HG02938 (cell line): ENCODE measurements at regions not wholly inside any gene's neighbourhood (a gene's known extent, or its start where the extent isn't known, plus 50 kb on each side); places are given as distances from the start of the nearest gene placed in this dataset.

Experiments used
- ATAC-seq: cut with Tn5 transposase; IDR thresholded peaks from one replicate; pipeline ENCODE4 v1.9.1; 2021; ENCODE audit warnings: mild to moderate bottlenecking, moderate library complexity; ENCODE audit not compliant: unreplicated experiment

DNA sequence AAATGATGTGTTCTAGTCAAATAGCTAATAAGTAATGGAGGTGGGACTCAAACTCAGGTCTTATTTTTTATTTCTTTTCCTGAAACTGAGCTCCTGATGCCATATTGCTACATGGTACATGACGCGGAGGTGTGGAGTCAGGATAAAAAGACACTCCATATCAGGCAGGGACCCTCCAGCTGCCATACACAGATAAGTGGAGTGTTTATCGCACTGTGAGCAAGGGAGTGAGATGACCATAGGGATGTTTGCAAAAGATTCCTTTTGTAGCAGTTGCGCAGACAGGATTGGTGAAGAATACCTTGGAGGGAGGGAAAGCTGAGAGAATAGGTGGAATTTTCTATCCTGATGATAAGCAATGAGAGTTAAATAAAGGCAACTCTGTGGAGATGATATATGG is 657.2 kb downstream of the RNF144A start:
- no peak for ATAC-seq

DNA sequence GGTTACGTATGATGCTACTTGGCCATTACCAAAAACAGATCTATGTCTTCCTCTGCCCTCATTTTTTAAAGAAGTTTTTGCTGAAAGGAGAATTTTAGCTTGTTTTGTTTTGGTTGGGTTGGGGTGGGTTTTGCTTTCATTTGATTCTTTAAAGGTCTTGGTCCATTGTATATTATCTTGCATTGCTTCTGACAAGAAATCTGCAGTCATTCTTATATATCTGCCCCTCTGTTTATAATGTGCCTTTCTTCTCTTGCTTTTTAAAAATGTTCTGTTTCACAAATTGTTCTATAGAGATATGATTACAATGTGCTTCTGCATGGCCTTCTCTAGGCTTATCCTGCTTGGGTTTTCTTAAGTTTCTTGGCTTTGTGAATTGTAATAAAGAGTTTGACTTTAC is 660.6 kb downstream of the RNF144A start:
- ATAC-seq, result no peak

DNA sequence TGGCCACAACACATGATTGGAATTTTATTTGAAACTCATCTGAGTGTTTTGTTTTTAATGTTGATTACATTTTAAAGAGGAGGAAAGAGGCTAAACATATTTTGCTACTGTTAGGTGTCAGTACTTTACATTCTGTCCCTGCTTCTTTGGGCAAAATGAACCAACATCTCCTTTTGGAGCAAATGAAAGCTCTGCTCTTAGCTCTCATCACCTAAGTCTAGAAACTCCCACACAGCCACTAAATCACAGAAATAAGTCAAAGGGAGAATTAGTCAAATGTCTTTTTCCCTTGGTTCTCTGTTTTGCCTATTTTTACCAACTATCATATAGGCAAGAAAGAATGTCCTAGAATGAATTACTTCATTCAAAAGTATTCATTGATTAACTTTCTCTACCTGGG is 666.8 kb downstream of the RNF144A start:
- ATAC-seq, result no peak

DNA sequence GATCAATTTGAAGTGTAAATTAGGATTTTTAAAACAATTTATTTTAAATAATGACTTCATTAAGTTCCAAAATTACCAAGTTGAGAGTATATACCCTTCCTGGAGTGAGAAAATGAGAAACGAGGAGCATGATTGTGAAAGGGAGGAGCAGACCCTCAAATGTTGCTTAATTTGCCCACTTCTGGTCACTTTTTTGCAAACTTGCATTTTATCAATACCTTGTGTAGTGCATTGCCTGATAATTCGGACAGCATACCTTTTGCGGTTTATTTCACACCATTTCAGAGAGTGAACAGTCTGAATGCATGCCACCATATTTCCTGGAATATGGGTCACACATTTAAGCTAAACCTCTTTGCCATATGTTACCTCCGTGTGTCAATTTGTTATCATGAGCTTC is 669.7 kb downstream of the RNF144A start:
- ATAC-seq, result no peak

DNA sequence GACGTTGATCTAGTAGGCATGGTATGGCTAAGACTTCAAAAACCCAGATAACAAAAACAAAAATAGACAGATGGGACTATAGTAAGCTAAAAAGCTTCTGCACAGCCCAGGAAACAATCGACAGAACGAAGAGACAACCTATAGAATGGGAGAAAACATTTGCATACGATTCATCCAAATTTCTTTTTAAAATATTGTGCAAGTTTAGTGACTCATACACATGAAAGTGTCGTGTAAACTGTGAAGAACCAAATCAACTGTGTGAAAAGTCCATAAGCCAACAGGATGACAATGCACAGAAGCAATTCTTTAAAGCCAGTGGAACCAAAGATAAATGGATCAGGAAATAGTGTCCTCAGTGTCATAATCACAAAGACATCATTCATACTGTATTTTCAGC is 671.1 kb downstream of the RNF144A start:
- ATAC-seq, result no peak

DNA sequence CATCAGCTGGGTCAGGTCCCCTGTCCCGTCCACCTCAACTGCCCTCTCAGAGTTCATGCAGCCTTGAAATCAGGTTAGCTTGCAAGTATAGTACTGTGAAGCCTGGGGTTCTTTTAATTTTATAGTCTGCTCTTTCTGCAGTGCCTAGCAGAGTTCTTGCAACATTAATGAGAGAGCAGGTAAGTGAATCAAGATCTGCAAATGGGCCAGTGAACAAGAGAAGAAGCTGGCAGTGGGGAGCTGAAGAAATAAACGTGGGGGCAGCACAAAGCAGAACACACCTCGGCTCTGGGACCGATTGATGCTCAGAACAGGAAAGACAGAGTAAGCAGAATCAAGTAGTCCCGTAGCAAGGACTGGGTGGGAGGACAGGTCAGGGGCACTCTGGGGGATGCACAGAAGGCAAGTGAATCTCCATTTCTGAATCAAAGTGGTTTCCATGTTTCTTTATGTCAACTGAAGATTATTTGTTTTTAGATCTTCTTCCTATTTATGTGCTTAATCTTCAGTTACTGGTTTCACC is 675.5 kb downstream of the RNF144A start:
- ATAC-seq, result no peak

DNA sequence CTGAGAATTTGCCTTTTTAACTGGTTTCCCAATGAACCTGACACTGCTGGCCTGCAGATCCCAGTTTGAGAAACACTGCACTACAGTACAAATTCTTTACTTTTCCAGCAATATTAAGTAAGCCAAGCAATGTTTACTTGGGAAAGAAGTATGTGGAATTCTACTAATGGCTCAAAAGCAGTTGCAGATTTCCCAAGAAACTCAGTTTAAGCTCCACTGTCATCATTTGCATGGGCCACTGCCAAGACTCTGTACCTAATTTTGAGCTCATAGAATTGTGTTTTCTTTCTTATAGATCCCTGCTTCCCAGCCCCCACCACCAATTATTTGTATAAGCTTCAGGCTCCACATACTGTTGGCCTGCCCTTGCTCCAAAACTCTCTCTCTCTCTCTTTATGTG is 676.1 kb downstream of the RNF144A start:
- ATAC-seq, result no peak

DNA sequence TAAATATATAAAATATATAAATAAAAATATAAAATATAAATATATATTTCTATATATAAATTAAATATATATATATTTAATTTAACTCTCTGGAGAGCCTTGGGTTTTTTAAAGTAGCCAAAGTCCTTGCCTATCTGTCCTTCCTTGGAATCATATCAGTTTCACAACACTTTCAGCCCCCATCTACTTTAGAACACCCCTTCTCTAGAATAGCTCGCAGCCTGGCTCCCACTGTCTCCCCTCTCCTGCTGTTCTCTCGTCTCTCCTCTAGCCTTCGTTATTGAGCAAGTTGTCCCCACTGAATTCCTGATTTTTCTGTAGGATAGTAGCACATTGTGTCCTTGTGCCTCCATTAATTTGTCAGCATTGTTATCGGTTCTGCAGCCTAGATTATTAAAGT is 677.0 kb downstream of the RNF144A start:
- ATAC-seq, result no peak

DNA sequence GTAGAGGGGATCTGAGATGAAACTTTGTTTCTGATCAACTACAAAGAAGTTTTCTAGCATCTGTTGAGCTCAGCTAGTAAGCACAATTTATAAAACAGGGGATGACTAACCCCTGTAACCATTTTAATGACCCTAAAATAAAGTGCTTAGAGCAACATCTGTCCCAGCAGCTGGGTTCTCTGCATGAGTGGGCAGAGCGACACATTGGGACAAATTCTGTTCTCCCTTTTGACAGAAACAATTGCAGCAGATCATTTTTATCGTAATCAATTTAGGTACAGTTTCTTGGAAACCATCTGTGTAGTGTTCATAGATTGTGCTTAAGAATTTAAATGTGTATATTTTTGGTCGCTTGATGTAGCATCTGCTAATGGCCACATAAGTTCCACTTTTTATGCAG is 678.0 kb downstream of the RNF144A start:
- no peak for ATAC-seq

DNA sequence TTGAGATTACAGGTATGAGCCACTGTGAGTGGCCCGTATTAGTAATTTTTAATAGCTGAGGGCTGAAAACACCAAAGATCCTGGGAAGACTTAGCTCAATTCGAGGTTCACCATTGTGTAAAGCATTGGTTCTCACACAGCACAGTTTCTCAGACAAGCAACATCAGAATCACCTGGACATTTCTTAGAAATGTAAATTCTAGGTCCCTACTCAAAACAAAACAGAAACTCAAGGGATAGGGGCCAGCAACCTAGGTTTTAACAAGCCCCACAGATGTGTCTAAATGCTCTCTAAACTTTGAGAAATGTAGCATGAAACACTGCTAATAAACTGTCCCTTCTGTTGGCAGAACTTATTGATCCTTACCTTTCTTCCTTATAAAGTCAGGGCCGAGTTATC is 681.2 kb downstream of the RNF144A start:
- no peak for ATAC-seq

DNA sequence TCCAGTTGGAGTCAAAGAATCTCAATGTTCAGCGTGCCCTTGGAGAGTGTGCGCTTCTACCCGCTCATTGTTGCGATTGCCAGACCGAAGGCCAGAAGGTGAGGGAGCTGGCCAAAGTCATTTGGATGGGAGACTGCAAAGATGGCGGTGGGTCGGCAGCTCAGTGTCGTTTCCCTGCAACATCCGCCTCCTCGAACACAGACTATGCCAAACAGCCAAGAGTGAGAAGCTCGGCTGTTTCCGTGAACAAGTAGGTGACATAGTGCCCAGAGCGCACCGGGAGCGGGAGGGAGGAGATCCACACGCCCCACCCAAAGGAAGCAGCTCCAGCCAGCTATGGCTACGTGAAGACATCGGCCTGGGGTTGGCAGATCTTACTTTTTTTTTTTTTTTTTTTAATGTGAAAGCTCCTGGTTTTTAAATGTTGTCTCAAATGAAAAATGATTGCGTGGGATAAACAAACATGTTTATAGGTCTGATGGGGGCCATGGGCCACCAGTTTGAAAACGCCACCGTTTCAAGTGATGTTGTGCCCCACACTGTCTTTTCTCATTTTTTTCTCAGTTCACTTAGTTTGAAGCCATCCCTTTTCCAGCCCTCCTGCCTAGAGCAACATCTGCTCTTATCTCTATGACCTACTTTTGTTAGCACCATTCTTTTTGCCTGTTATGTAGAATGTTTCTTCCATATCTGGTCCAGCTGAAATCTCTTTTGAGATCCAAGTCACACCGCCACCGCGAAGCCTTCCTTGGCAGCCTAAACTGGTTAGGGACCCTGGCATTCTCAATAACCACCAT is 682.4 kb downstream of the RNF144A start:
- ATAC-seq, result no peak

DNA sequence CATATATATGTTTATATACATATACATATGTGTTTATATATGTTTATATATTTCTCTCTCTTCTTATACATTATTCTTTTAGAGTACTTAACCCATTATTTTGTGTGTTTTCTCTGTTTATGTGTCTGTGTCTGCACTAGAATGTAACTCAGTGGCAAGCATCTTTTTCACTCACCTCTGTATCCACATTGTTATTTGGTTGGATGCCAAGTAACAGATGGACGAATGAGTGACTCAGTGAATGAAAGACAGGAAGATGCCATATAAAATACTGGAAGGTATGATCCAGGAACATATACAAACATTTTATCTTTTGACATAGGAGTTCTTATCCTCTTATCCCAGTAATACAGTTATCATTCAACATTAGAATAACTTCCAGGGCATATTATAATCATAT is 684.8 kb downstream of the RNF144A start:
- ATAC-seq, result no peak

DNA sequence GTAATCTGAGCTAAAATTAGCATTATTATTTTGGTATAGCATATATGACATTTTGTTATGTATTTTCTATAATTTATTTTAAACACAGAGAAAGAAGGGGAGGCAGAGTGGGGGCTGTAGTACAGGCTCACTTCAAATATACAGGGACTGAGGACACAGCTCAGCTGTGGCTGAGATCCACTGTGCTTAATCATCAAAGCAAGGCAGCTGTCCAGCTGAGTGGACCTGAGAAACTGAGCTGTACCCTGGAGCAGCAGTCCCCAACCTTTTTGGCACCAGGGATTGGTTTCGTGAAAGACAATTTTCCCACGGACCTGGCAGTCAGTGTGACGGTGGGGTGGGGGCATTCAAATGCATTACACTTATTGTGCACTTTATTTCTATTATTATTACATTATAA is 687.2 kb downstream of the RNF144A start:
- no peak for ATAC-seq

DNA sequence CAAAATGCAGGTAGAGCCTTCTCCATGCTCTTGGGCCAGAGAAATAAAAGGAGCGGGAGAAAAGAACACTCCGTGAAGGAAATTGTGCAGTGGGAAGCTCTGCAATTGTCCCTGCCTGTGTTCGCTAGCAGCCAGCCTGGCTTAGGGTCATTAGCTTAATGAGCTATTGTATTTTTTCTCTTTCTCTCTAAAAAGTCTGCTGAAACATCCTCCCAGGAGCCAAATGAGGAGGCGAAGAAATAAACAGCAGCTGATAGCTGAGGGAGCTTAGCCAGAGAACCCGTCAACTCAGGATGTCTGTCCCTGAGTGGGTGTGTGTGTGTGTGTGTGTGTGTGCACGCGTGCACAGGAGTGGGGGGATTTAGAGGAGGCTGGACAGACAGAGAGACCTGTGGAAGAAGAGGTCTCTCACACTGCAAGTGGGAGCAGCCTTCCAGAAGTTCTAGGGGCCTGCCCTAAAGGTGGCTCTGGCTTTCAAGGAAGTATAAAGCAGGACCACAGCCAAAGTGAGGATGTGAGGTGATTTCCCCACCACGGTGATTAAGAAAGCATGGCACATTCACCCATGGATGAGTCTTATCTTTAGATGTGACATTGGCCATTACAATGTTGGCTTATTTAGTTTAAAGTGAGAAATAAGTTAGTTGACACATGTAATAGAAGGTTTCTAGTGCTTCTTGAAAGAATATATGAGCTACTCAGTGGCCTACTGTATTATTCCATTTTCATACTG is 690.4 kb downstream of the RNF144A start:
- ATAC-seq, result no peak

DNA sequence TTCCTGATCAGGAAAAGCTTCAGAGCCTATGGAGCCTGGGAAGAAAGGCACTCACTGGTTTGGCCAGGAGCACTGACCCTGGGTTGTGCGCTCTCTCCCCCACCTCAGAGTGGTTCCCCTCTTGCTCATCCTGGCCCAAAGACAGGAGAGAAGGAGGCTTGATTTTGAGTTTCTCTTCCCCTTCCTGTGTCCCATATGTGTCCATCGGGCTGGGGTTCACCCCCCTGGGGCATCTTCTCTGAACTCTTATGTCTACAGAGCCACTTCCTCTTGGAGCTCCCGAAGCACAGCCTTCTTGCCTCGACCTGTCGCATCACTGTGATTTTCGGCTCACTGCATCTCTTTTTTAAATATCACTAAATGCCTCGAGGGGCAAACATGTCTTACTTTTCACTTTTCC is 692.3 kb downstream of the RNF144A start:
- ATAC-seq, result no peak

DNA sequence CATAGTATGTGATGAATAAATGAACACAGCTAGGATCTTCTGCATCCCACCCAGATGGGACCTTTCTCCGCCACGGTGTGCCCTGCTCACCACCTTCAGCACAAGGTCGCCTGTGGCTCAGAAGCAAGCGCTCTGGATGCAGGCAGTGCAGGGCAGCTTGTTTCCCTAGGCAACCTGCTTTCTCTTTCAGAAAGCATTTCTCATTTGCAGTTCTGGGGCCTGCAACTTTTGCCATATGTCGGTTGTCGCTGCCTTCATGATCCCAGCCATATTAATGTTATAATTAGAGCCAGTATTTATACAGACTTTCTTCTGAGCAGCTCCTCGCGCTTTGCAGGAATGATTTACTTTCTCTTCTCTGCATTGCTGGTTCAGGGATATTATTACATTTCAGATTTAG is 692.8 kb downstream of the RNF144A start:
- ATAC-seq, result no peak

DNA sequence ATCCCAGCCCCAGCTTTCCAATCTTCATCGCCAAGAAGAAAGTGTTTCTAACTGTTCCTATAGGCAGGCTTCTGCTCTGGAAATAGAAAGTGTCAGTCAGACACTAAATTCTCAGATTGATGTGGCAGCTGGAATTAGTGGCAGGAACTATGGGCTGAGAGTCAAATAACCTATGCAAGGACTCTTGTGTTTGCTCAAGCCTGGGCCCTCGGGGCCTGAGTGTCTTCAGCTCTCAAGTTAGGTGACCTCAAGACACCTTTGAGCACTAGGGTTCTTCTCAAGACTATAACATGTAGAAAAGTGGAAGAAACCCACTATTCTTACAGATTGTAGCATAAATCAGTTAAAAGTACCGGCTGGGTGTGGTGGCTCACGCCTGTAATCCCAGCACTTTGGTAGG is 694.5 kb downstream of the RNF144A start:
- no peak for ATAC-seq

DNA sequence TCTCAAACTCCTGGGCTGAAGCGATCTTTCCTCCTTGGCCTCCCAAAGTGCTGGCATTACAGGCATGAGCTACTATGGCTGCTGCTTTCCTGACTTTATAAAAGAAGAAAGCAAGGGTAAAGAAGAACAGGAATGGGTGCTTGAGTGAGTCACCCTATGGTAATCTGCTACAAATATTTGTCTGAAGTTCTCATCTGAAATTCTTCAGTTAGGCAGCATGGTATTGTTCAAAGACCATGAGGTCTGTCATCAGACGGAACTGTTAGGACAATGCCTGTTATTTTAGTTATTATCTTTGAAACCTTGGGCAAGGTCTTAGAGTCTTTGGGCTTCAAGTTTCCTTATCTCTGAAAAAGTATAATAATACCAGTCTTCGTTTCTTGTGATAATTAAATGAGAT is 695.8 kb downstream of the RNF144A start:
- ATAC-seq, result no peak

DNA sequence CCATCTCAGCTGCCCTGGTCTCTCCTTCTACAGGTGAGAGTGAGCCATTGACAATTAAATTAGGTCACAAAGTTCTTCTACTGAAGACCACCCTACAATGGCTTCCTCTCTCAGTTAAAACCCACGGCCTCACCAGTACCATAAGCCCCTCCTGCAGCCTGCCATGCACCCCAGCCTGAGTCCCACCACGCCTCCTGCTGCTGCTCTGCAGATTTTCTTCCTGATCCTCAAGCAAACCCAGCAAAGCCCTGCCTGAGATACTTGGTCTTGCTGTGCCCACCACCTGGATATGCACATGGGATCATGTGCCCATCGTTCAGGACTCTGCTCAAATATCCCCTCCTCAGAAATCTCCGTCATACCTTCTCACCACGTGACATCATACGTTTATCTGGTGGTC is 696.6 kb downstream of the RNF144A start:
- ATAC-seq, result no peak

DNA sequence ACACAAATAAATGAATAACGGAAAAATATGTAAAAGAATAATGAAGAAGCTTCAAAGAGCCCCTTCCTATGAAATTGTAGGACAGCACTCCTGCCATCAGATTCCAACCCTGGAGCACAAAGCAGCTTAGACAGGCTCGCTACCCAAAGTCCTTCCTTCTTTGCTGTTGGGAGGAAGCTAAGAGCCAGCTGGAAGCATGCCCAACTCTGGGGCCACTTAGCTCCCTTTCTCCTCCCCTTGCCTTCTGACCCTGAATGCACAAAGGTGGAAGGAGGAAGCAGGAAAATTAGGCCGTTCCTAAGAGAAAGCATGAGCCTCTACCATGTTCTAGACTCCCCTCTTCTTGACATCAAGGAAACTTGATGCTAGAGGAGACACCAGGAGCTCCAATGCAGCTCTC is 700.8 kb downstream of the RNF144A start:
- ATAC-seq, result no peak

DNA sequence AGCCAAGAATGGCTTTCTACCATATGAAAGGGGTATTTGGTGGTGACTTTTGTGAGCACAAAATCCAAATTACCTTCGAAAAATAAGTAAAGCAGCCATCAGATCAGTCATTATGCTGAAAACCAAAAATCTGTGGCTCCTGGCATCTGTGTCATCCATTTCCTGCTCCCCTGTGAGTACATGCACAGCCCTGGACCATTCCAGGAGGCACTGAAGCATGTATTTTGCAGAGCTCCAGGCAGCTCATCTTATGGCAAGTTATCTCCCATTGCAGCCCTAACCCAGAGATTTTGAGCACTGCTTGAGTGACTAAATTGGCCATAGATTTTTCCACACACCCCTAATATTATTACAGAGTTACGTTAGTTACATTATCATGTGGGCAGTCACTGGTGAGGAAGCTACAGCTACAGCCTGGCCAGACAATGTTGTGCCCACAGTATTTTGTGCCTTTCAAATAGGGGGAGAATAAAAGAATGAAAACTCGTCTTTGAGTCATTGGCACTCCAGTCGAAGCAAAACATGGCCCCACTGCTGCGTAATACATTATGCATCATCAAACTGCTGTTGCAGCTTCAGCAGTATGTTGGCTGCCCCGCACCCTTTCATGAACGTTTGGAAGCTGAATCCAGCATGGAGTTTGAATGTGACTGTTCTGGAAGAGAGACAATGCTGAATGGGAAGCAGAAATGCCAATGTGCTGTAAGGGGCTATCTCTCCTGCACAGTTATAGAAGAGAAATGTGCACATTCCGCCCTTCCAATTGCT is 702.2 kb downstream of the RNF144A start:
- no peak for ATAC-seq

DNA sequence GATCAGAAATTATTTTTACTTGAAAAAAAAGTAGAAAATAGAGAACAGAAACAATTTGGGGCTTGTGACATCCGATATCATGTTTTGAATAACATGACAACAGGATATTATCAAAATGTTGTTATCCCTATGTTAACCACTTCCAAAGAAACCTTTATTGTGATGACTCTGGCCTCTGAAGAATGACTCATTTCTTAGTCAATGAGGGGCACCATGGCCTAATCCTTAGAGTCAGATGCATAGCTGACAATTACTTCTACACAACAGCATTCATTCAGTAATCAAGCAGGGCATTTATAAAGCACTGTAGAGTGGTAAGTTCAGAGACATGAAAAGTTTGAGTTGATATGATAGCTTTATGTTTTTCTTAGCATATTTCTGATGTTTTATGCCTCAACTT is 703.0 kb downstream of the RNF144A start:
- no peak for ATAC-seq
